ENCODE measurements at regions not wholly inside any gene's neighbourhood (a gene's known extent, or its start where the extent isn't known, plus 50 kb on each side); places are given as distances from the start of the nearest gene placed in this dataset.

GRCh38 chr15:66633938-66634250 is 68.1 kb upstream of the LCTL start:
- peaks cover 7% of the 10 kb centered on the region for H3K4me1 Mint-ChIP-seq (ENCODE audit: low read depth)
- ChIA-PET CTCF (no interaction called here), POLR2A (no interaction called here)

GRCh38 chr15:66634540-66634939 is 67.5 kb upstream of the SMAD6 start:
- Histone ChIP-seq H3K4me1 (ENCODE audit: insufficient read depth, low read length) (peaks cover 13% of the 10 kb centered on the region), H3K36me3 (ENCODE audit: insufficient read depth, low read length) (no peaks in the 10 kb centered on the region), H3K27me3 (ENCODE audit: control insufficient read depth in 1 of 2, insufficient read depth in 2 of 2, low read length in 2 of 2) (no peaks in the 10 kb centered on the region), H3K4me3 (ENCODE audit: low read length) (no peak overlapping the region), H3K27ac (ENCODE audit: low read depth in 1 of 2, low read length in 2 of 2) (no peak overlapping the region), H3K9me3 (ENCODE audit: control insufficient read depth in 1 of 2, insufficient read depth in 1 of 2, low read length in 2 of 2) (no peaks in the 10 kb centered on the region)
- TF ChIP-seq CTCF (IDR thresholded peaks at IDR 0.05) = no peak
- H3K27me3 Mint-ChIP-seq = no peaks in the 10 kb centered on the region
- DNase-seq = no peak
- H3K4me1 Mint-ChIP-seq (ENCODE audit: low read depth) = peaks cover 7% of the 10 kb centered on the region
- intact Hi-C loops (cut with DNase I, micrococcal nuclease) = no loop called here
- POLR2A ChIA-PET = no interaction called here
- H3K4me3 Mint-ChIP-seq = no peak overlapping the region
- H3K9me3 Mint-ChIP-seq = no peaks in the 10 kb centered on the region
- H3K27ac Mint-ChIP-seq = no peak overlapping the region
- CTCF ChIA-PET = no interaction called here
- no peaks in the 10 kb centered on the region for H3K36me3 Mint-ChIP-seq (ENCODE audit: low read depth)
- no peak for ATAC-seq (ENCODE audit: poor library complexity)

More at GRCh38 chr15:66633938-66634250, 68.1 kb upstream of the LCTL start:
- Histone ChIP-seq H3K4me1 (ENCODE audit: insufficient read depth, low read length) (peaks cover 11% of the 10 kb centered on the region), H3K36me3 (ENCODE audit: insufficient read depth, low read length) (no peaks in the 10 kb centered on the region), H3K27me3 (ENCODE audit: control insufficient read depth in 1 of 2, insufficient read depth in 2 of 2, low read length in 2 of 2) (no peaks in the 10 kb centered on the region), H3K9me3 (ENCODE audit: control insufficient read depth in 1 of 2, insufficient read depth in 1 of 2, low read length in 2 of 2) (no peaks in the 10 kb centered on the region), H3K27ac (ENCODE audit: low read depth in 1 of 2, low read length in 2 of 2) (no peak overlapping the region), H3K4me3 (ENCODE audit: low read length) (no peak overlapping the region)
- Mint-ChIP-seq H3K36me3 (ENCODE audit: low read depth) (no peaks in the 10 kb centered on the region), H3K27ac (no peak overlapping the region), H3K27me3 (no peaks in the 10 kb centered on the region), H3K9me3 (no peaks in the 10 kb centered on the region), H3K4me3 (no peak overlapping the region)
- intact Hi-C loops (cut with DNase I, micrococcal nuclease) = no loop called here
- DNase-seq (no peak), ATAC-seq (ENCODE audit: poor library complexity) (no peak)
- no peak for TF ChIP-seq CTCF (IDR thresholded peaks at IDR 0.05)

- TF ChIP-seq CTCF (IDR thresholded peaks at IDR 0.05) = no peak
- intact Hi-C loops (cut with DNase I, micrococcal nuclease) = no loop called here
- ChIA-PET POLR2A (no interaction called here), CTCF (no interaction called here)
- DNase-seq = no peak
- Mint-ChIP-seq H3K27ac (no peak overlapping the region), H3K4me3 (no peak overlapping the region), H3K36me3 (ENCODE audit: low read depth) (no peaks in the 10 kb centered on the region), H3K9me3 (no peaks in the 10 kb centered on the region), H3K4me1 (ENCODE audit: low read depth) (peaks cover 7% of the 10 kb centered on the region), H3K27me3 (no peaks in the 10 kb centered on the region)
- Histone ChIP-seq H3K36me3 (ENCODE audit: insufficient read depth, low read length) (no peaks in the 10 kb centered on the region), H3K27me3 (ENCODE audit: control insufficient read depth in 1 of 2, insufficient read depth in 2 of 2, low read length in 2 of 2) (no peaks in the 10 kb centered on the region), H3K27ac (ENCODE audit: low read depth in 1 of 2, low read length in 2 of 2) (no peak overlapping the region), H3K9me3 (ENCODE audit: control insufficient read depth in 1 of 2, insufficient read depth in 1 of 2, low read length in 2 of 2) (no peaks in the 10 kb centered on the region), H3K4me3 (ENCODE audit: low read length) (no peak overlapping the region), H3K4me1 (ENCODE audit: insufficient read depth, low read length) (peaks cover 13% of the 10 kb centered on the region)
- no peak for ATAC-seq (ENCODE audit: poor library complexity)
These were observed 67.0 kb upstream of the SMAD6 start for GRCh38 chr15:66635006-66635405.
